HL-60 (cell line): ENCODE measurements at regions not wholly inside any gene's neighbourhood (a gene's known extent, or its start where the extent isn't known, plus 50 kb on each side); places are given as distances from the start of the nearest gene placed in this dataset.

Experiments
- DNase-seq, 2 experiments: peaks; one replicate each; pipeline ENCODE4 v3.0.0-alpha.2; 2010 to 2020; ENCODE audit warnings: low read depth in 1 of 2, low spot score in 1 of 2
- H3K27ac ChIP-seq: fragments of 250-450 bp; sonication (Bioruptor Pico); replicated peaks from 2 replicates; pipeline ENCODE4 v1.5.1; 2020; ENCODE audit warnings: mild to moderate bottlenecking, moderate library complexity
- H3K27me3 ChIP-seq: fragments of 250-450 bp; sonication (Bioruptor Pico); 2 replicates; pipeline ENCODE4 v1.5.1; 2021; ENCODE audit warnings: mild to moderate bottlenecking, moderate library complexity; ENCODE audit not compliant: insufficient read depth, poor library complexity, severe bottlenecking
- H3K4me3 ChIP-seq: replicated peaks from 2 replicates; pipeline ENCODE4 v1.5.1; 2011; ENCODE audit warnings: mild to moderate bottlenecking, control low read depth, low read length; ENCODE audit not compliant: insufficient read depth
- GABPA ChIP-seq: IDR thresholded peaks from 2 replicates; pipeline ENCODE4 v1.6.1; 2012; ENCODE audit warnings: low read depth
- POLR2AphosphoS5 ChIP-seq: IDR thresholded peaks from 2 replicates; pipeline ENCODE4 v1.6.1; 2012; ENCODE audit warnings: low read depth
- SPI1 ChIP-seq: IDR thresholded peaks from 2 replicates; pipeline ENCODE4 v1.6.1; 2012; ENCODE audit warnings: low read depth, mild to moderate bottlenecking, borderline replicate concordance
- TF ChIP-seq, protein P1 (sequence below): IDR thresholded peaks from 2 replicates; pipeline ENCODE4 v1.6.1; 2012; ENCODE audit warnings: low read depth; ENCODE audit not compliant: insufficient replicate concordance
- TF ChIP-seq, protein P2 (sequence below): IDR thresholded peaks from one replicate; pipeline ENCODE4 v1.5.1; 2011; ENCODE audit warnings: low read length, control low read depth, inconsistent platforms; ENCODE audit not compliant: insufficient read depth

DNA sequence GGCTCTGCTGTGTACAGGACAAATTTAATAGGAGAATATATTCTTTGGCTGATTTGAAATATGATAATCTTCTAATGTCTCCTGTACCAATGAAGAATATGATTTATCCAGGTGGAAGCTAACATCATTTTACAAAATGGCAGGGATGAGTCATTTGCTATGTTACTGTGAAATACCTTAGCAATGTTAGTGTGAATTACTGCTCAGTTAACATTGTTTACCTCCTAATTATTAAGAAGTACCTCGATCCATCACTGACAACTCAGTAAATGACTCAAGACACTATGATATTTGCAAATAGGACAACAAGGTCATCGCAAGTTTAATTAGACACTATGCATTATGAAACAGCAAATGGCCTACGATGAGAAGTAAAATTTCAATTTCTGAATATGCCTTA, 309.1 kb upstream of the EDNRB start:
- Histone ChIP-seq H3K27ac (no peak overlapping the region), H3K4me3 (no peak overlapping the region), H3K27me3 (no peaks in the 10 kb centered on the region)
- no peak for DNase-seq
- TF ChIP-seq POLR2AphosphoS5 (no peak), GABPA (no peak), SPI1 (no peak)
- TF ChIP-seq, protein P1, sequence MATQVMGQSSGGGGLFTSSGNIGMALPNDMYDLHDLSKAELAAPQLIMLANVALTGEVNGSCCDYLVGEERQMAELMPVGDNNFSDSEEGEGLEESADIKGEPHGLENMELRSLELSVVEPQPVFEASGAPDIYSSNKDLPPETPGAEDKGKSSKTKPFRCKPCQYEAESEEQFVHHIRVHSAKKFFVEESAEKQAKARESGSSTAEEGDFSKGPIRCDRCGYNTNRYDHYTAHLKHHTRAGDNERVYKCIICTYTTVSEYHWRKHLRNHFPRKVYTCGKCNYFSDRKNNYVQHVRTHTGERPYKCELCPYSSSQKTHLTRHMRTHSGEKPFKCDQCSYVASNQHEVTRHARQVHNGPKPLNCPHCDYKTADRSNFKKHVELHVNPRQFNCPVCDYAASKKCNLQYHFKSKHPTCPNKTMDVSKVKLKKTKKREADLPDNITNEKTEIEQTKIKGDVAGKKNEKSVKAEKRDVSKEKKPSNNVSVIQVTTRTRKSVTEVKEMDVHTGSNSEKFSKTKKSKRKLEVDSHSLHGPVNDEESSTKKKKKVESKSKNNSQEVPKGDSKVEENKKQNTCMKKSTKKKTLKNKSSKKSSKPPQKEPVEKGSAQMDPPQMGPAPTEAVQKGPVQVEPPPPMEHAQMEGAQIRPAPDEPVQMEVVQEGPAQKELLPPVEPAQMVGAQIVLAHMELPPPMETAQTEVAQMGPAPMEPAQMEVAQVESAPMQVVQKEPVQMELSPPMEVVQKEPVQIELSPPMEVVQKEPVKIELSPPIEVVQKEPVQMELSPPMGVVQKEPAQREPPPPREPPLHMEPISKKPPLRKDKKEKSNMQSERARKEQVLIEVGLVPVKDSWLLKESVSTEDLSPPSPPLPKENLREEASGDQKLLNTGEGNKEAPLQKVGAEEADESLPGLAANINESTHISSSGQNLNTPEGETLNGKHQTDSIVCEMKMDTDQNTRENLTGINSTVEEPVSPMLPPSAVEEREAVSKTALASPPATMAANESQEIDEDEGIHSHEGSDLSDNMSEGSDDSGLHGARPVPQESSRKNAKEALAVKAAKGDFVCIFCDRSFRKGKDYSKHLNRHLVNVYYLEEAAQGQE: no peak
- TF ChIP-seq, protein P2, sequence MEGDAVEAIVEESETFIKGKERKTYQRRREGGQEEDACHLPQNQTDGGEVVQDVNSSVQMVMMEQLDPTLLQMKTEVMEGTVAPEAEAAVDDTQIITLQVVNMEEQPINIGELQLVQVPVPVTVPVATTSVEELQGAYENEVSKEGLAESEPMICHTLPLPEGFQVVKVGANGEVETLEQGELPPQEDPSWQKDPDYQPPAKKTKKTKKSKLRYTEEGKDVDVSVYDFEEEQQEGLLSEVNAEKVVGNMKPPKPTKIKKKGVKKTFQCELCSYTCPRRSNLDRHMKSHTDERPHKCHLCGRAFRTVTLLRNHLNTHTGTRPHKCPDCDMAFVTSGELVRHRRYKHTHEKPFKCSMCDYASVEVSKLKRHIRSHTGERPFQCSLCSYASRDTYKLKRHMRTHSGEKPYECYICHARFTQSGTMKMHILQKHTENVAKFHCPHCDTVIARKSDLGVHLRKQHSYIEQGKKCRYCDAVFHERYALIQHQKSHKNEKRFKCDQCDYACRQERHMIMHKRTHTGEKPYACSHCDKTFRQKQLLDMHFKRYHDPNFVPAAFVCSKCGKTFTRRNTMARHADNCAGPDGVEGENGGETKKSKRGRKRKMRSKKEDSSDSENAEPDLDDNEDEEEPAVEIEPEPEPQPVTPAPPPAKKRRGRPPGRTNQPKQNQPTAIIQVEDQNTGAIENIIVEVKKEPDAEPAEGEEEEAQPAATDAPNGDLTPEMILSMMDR: no peak

DNA sequence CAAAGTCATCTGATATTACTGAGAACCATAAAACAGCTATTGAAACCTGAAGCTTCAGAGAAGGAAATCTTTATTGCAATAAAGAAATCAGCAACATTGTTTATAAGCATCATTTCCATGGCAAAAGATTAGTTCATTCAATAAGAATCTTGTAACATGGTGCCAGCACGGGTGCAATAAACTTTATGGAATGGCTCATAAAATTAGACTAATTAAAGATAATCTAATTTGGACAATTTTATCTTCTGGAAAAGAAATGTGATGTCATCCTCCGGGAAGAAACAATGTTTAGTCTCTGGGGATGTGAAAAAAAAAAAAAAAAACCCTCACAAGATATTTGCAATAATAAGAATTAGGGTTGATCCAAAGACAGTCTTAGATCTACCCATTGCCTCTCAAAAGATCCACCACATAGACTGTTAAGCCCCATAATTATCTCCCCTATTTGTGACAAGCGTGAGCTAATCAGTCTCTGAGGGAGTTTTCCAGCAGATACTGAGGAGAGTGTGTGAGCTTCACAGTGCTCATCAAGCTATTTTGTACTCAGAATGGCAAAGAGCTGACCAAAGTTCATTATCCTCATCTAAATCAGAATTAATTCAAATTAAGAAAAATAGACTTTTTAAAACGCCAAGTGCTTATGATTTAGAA, 297.0 kb upstream of the EDNRB start:
- no peak for DNase-seq
- no peak for TF ChIP-seq POLR2AphosphoS5
- TF ChIP-seq, protein P2: no peak
- TF ChIP-seq SPI1: no peak
- TF ChIP-seq, protein P1: no peak
- TF ChIP-seq GABPA: no peak
- Histone ChIP-seq H3K27me3 (no peaks in the 10 kb centered on the region), H3K4me3 (no peak overlapping the region), H3K27ac (no peak overlapping the region)

DNA sequence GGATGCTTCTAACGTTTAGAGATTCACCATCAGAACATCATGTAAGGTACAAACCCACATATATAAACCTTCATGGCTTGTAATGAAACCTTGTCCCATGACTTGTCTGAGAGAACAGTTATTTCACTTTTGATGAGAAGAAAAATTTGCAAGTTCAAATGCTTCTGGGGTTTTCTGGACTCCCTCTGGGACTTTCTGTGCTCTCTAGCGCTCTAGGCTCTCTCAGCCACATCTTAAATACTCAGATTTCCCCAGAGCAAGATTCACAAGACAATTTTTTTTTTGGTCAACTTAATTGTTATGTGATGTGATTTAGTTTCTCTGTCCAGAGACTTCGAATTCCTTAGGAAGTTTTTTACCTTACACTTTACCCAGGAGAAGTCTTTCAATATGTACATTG, 282.8 kb upstream of the EDNRB start:
- no peak for DNase-seq
- H3K27me3 ChIP-seq: no peaks in the 10 kb centered on the region
- H3K4me3 ChIP-seq: no peak overlapping the region
- TF ChIP-seq SPI1 (no peak), GABPA (no peak), POLR2AphosphoS5 (no peak)
- TF ChIP-seq, protein P2: no peak
- TF ChIP-seq, protein P1: no peak
- no peak overlapping the region for H3K27ac ChIP-seq
